ENCODE measurements at regions not wholly inside any gene's neighbourhood (a gene's known extent, or its start where the extent isn't known, plus 50 kb on each side); places are given as distances from the start of the nearest gene placed in this dataset.

- ATAC-seq (peak in 1 of 4 donors; percentile 38), FAIRE-seq (no peak), DNase-seq (no peak)
- no peaks in the 10 kb centered on the region for H3K4me1 ChIP-seq
- intact Hi-C loops (cut with DNase I): loop anchor here in 1 of 3 donors (10.0 kb wide), 1 partner anchor 457 kb away; no protein-coding TSS in a partner anchor
- no peak overlapping the region for H3K27ac ChIP-seq
- no peak overlapping the region for H3K4me3 ChIP-seq
- no peak for TF ChIP-seq CTCF (IDR thresholded peaks at IDR 0.05)
- no peaks in the 10 kb centered on the region for H3K9me3 ChIP-seq
- H3K36me3 ChIP-seq: no peaks in the 10 kb centered on the region
- no peaks in the 10 kb centered on the region for H3K27me3 ChIP-seq
- 90 to 94% methylated on average over 4 of the region's 4 CpGs for WGBS, 2 donors
Measured at GRCh38 chr6:134632024-134632423, 314.1 kb upstream of the SGK1 start.

- no peak for FAIRE-seq
- Histone ChIP-seq H3K9me3 (no peaks in the 10 kb centered on the region), H3K27ac (no peak overlapping the region), H3K36me3 (no peaks in the 10 kb centered on the region), H3K27me3 (no peaks in the 10 kb centered on the region), H3K4me3 (no peak overlapping the region), H3K4me1 (no peaks in the 10 kb centered on the region)
- no peak for DNase-seq
- ATAC-seq: no peak
- WGBS, 2 donors: 15 to 23% methylated on average over 1 of the region's 1 CpG
- no peak for TF ChIP-seq CTCF (IDR thresholded peaks at IDR 0.05)
- intact Hi-C loops (cut with DNase I): loop anchor here in 1 of 3 donors (10.0 kb wide), 1 partner anchor 457 kb away; no protein-coding TSS in a partner anchor
Measured at GRCh38 chr6:134631398-134631924, 313.5 kb upstream of the SGK1 start.

GRCh38 chr6:134630508-134631121, 312.7 kb upstream of the SGK1 start:
- DNase-seq: peak in 1 of 6 donors; percentile 24

GRCh38 chr6:134628154-134628553, 310.2 kb upstream of the SGK1 start:
- H3K27ac ChIP-seq: no peak overlapping the region
- WGBS, 2 donors: 13 to 23% methylated on average over 2 of the region's 2 CpGs
- H3K27me3 ChIP-seq: no peaks in the 10 kb centered on the region
- no peaks in the 10 kb centered on the region for H3K9me3 ChIP-seq
- TF ChIP-seq CTCF (IDR thresholded peaks at IDR 0.05): no peak
- H3K4me1 ChIP-seq: no peaks in the 10 kb centered on the region
- no peak for DNase-seq
- no peak overlapping the region for H3K4me3 ChIP-seq
- FAIRE-seq: no peak
- intact Hi-C loops (cut with DNase I): no loop called here
- no peaks in the 10 kb centered on the region for H3K36me3 ChIP-seq
- peak; percentile 30 to 55 (median 48) for ATAC-seq

More at GRCh38 chr6:134630508-134631121, 312.7 kb upstream of the SGK1 start:
- no peak overlapping the region for H3K4me3 ChIP-seq
- FAIRE-seq: no peak
- H3K27me3 ChIP-seq: no peaks in the 10 kb centered on the region
- ATAC-seq: peak in 3 of 4 donors; percentile 22 to 66 (median 27)
- WGBS, 2 donors: 60 to 63% methylated on average over 10 of the region's 10 CpGs
- intact Hi-C loops (cut with DNase I): loop anchor here in 1 of 3 donors (10.0 kb wide), 1 partner anchor 456 kb away; no protein-coding TSS in a partner anchor
- H3K27ac ChIP-seq: no peak overlapping the region
- H3K36me3 ChIP-seq: no peaks in the 10 kb centered on the region
- no peak for TF ChIP-seq CTCF (IDR thresholded peaks at IDR 0.05)
- H3K4me1 ChIP-seq: no peaks in the 10 kb centered on the region
- no peaks in the 10 kb centered on the region for H3K9me3 ChIP-seq

- Histone ChIP-seq H3K4me1 (no peaks in the 10 kb centered on the region), H3K9me3 (no peaks in the 10 kb centered on the region), H3K4me3 (no peak overlapping the region), H3K36me3 (no peaks in the 10 kb centered on the region), H3K27ac (no peak overlapping the region), H3K27me3 (no peaks in the 10 kb centered on the region)
- ATAC-seq (no peak), DNase-seq (no peak), FAIRE-seq (no peak)
- 92 to 93% methylated on average over 4 of the region's 4 CpGs for WGBS, 2 donors
- no peak for TF ChIP-seq CTCF (IDR thresholded peaks at IDR 0.05)
- intact Hi-C loops (cut with DNase I): no loop called here
Measured at GRCh38 chr6:134627707-134628106, 309.8 kb upstream of the SGK1 start.
